Mesothelial cell of epicardium (in vitro differentiated cells): ENCODE measurements at regions not wholly inside any gene's neighbourhood (a gene's known extent, or its start where the extent isn't known, plus 50 kb on each side); places are given as distances from the start of the nearest gene placed in this dataset.

Source experiments
- DNase-seq, 2 experiments: peaks; one replicate each; pipeline ENCODE4 v3.0.0; 2021; ENCODE audit warnings: low spot score in 2 of 2; ENCODE audit not compliant: unreplicated experiment in 2 of 2
- H3K27ac Mint-ChIP-seq: 2 replicates; pipeline ENCODE4 v1.8.0; 2021; ENCODE audit warnings: mixed read lengths
- H3K27me3 Mint-ChIP-seq: 2 replicates; pipeline ENCODE4 v1.8.0; 2021; ENCODE audit warnings: low read depth, mixed read lengths
- H3K36me3 Mint-ChIP-seq: 2 replicates; pipeline ENCODE4 v1.8.0; 2021; ENCODE audit warnings: mixed read lengths
- H3K4me1 Mint-ChIP-seq: 2 replicates; pipeline ENCODE4 v1.8.0; 2021; ENCODE audit warnings: mixed read lengths
- H3K4me3 Mint-ChIP-seq: 2 replicates; pipeline ENCODE4 v1.8.0; 2021; ENCODE audit warnings: mild to moderate bottlenecking, moderate library complexity, mixed read lengths
- H3K9me3 Mint-ChIP-seq: 2 replicates; pipeline ENCODE4 v1.8.0; 2021; ENCODE audit warnings: mixed read lengths
- TF ChIP-seq, protein P1 (sequence below): fragments of 200-600 bp; sonication (generic); IDR thresholded peaks from one replicate; pipeline ENCODE4 v1.5.0; 2021; ENCODE audit warnings: antibody characterized with exemption; ENCODE audit not compliant: unreplicated experiment

DNA sequence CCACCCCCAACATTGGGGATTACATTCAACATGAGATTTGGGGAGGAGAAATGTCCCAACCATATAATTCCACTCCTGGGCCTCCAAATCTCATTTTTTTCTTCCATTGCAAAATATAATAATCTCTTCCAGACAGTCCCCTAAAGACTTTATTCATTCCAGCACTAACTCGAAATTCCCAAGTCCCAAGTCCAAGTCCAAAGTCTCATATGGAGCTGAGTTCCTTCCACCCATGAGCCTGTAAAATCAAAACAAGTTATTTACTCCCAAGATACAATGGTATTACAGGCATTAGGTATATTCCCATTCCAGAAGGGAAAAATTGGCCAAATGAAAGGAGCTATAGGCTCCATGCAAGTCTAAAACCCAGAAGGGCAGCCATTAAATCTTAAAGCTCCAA, 56.7 kb downstream of the P2RY1 start:
- H3K9me3 Mint-ChIP-seq: peaks cover 12% of the 10 kb centered on the region
- H3K27ac Mint-ChIP-seq: no peak overlapping the region

DNA sequence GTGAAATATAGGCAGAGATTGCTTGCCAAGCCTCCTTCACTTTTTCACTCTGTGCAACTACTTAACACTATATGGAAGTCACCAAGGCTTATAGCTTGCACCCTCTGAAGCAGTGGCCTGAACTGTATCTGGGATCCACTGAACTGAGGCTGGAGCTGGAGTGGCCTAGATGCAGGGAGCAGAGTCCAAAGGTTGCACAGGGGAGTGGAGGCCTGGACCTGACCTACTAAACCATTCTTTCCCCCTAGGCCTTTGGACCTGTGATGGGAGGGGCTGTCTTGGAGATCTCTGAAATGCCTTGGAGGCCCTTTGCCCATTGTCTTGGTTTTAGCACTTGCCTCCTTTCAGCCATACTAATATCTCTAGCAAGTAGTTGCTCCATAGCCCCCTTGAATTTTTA, 57.5 kb downstream of the P2RY1 start:
- Mint-ChIP-seq H3K4me1 (no peaks in the 10 kb centered on the region), H3K9me3 (peaks cover 12% of the 10 kb centered on the region), H3K4me3 (no peak overlapping the region), H3K27ac (no peak overlapping the region), H3K36me3 (no peaks in the 10 kb centered on the region), H3K27me3 (no peaks in the 10 kb centered on the region)
- DNase-seq: no peak
- TF ChIP-seq, protein P1, sequence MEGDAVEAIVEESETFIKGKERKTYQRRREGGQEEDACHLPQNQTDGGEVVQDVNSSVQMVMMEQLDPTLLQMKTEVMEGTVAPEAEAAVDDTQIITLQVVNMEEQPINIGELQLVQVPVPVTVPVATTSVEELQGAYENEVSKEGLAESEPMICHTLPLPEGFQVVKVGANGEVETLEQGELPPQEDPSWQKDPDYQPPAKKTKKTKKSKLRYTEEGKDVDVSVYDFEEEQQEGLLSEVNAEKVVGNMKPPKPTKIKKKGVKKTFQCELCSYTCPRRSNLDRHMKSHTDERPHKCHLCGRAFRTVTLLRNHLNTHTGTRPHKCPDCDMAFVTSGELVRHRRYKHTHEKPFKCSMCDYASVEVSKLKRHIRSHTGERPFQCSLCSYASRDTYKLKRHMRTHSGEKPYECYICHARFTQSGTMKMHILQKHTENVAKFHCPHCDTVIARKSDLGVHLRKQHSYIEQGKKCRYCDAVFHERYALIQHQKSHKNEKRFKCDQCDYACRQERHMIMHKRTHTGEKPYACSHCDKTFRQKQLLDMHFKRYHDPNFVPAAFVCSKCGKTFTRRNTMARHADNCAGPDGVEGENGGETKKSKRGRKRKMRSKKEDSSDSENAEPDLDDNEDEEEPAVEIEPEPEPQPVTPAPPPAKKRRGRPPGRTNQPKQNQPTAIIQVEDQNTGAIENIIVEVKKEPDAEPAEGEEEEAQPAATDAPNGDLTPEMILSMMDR: no peak

More for the DNA sequence above, 56.7 kb downstream of the P2RY1 start:
- TF ChIP-seq, protein P1: no peak
- Mint-ChIP-seq H3K4me1 (no peaks in the 10 kb centered on the region), H3K27me3 (no peaks in the 10 kb centered on the region), H3K36me3 (no peaks in the 10 kb centered on the region), H3K4me3 (no peak overlapping the region)
- no peak for DNase-seq

DNA sequence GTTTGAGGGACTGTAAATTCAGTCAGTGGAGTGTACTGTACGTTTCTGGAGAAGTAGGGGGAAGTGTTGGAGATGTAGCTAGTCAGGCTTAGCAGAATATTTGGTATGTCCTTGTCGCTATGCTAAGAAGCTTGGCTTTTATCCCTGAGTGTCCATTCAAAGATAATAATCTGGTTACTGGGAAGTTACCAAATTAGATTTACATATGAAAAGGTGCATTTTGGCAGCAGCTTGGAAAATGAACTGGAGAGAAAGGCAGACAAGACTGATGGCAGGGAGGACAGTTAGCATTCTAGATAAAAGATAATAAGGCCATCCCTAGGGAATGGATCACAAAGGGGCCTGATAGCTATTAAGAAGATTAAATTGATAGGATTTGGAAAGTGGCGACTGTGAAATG, 58.7 kb downstream of the P2RY1 start:
- no peaks in the 10 kb centered on the region for H3K36me3 Mint-ChIP-seq
- H3K4me3 Mint-ChIP-seq: no peak overlapping the region
- H3K9me3 Mint-ChIP-seq: peaks cover 9% of the 10 kb centered on the region
- no peak overlapping the region for H3K27ac Mint-ChIP-seq
- TF ChIP-seq, protein P1: no peak
- DNase-seq: no peak
- no peaks in the 10 kb centered on the region for H3K27me3 Mint-ChIP-seq
- H3K4me1 Mint-ChIP-seq: no peaks in the 10 kb centered on the region

DNA sequence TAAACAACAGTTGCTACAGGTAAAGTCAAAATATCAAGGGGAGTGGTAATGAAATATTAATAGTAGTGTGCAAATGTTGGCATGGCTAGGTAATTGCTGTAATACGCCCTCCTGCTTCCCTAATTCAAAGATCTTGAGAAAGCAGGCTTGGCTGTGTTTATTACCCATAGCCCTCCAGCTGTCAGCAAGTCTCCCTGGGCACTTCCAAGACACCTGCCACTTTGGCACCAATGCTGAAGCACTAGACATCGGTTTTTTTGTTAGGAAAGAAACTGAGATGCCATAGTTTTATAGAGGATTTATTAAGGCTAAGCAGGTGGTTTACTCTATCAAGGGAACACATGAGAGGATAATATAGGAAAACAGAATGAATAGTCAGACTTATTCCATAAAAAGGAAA, 64.4 kb downstream of the P2RY1 start:
- H3K4me3 Mint-ChIP-seq: no peak overlapping the region
- DNase-seq: no peak
- TF ChIP-seq, protein P1: no peak
- H3K9me3 Mint-ChIP-seq: peaks cover 10% of the 10 kb centered on the region
- H3K36me3 Mint-ChIP-seq: no peaks in the 10 kb centered on the region
- no peaks in the 10 kb centered on the region for H3K4me1 Mint-ChIP-seq
- no peak overlapping the region for H3K27ac Mint-ChIP-seq
- H3K27me3 Mint-ChIP-seq: no peaks in the 10 kb centered on the region

DNA sequence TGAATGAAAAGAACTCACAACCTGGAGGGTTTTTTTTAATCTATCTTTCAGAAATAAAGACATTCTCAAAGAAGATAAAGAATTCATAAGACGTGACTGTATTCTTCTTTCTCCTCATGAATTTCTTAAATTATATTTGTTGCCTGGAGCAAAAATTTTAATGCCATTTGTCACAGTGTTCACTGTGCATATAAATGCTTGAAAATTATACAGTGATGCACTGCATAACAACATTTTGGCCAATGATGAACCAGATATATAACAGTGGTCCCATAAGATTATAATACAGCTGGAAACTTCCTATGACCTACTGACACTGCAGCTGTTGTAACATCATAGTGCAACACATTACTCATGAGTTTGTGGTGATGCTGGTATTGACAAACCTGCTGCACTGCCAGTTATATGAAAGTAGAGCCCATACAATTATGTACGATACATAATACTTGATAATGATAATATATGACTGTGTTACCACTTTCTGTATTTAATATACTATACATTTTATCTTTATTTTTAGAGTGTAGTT, 67.3 kb downstream of the P2RY1 start:
- TF ChIP-seq, protein P1: no peak
- Mint-ChIP-seq H3K9me3 (peaks cover 14% of the 10 kb centered on the region), H3K27ac (no peak overlapping the region), H3K36me3 (no peaks in the 10 kb centered on the region), H3K4me1 (no peaks in the 10 kb centered on the region), H3K4me3 (no peak overlapping the region), H3K27me3 (no peaks in the 10 kb centered on the region)
- no peak for DNase-seq

DNA sequence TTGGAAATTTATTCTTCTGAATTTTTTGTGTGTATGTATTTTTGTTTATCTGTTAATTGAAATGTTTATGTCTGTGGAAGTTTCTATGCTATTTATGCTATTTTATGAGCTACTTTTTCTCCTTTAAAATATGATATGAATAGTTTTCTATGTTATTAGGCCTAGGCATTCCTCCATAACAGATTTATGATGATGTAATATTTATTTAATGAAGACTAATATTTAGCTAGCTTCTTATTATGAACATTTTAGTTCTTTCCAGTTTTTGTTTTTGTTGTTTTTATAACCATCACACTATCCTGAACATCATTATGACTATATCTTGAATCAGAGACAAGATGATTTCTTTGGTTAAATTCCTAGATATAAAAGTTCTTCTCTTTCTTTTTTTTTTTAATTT, 70.7 kb downstream of the P2RY1 start:
- Mint-ChIP-seq H3K4me3 (no peak overlapping the region), H3K4me1 (peaks cover 8% of the 10 kb centered on the region), H3K9me3 (peaks cover 18% of the 10 kb centered on the region), H3K27me3 (no peaks in the 10 kb centered on the region), H3K36me3 (no peaks in the 10 kb centered on the region), H3K27ac (no peak overlapping the region)
- no peak for DNase-seq
- TF ChIP-seq, protein P1: no peak
